Gastrocnemius medialis (tissue), 4 donors: ENCODE measurements at regions not wholly inside any gene's neighbourhood (a gene's known extent, or its start where the extent isn't known, plus 50 kb on each side); places are given as distances from the start of the nearest gene placed in this dataset.

Experiments
- CTCF ChIP-seq, 5 experiments: fragments of 450-650 bp in 3 of 5; fragments of 200-600 bp in 2 of 5; sonication (generic) in 2 of 5; IDR thresholded peaks in 4 of 5; conservative IDR thresholded peaks in 1 of 5; 1 replicate in 4 of 5; 2 replicates in 1 of 5; pipeline ENCODE4 v1.5.1; 2016 to 2019; ENCODE audit warnings: antibody characterized with exemption in 5 of 5, mild to moderate bottlenecking in 3 of 5, moderate library complexity in 3 of 5
- POLR2A ChIP-seq, 2 donors: fragments of 450-650 bp; IDR thresholded peaks; one replicate each; pipeline ENCODE4 v1.6.1; 2017; ENCODE audit warnings: antibody characterized with exemption in 2 of 2, mild to moderate bottlenecking in 2 of 2, moderate library complexity in 2 of 2

- no peak for TF ChIP-seq CTCF (IDR thresholded peaks at IDR 0.05 in 4 of 5, conservative IDR thresholded peaks at IDR 0.05 in 1 of 5)
- no peak for TF ChIP-seq POLR2A (IDR thresholded peaks at IDR 0.05)
Measured at GRCh38 chr14:38589747-38590350, 334.0 kb upstream of the CLEC14A start.
